ENCODE measurements at regions not wholly inside any gene's neighbourhood (a gene's known extent, or its start where the extent isn't known, plus 50 kb on each side); places are given as distances from the start of the nearest gene placed in this dataset.

DNA sequence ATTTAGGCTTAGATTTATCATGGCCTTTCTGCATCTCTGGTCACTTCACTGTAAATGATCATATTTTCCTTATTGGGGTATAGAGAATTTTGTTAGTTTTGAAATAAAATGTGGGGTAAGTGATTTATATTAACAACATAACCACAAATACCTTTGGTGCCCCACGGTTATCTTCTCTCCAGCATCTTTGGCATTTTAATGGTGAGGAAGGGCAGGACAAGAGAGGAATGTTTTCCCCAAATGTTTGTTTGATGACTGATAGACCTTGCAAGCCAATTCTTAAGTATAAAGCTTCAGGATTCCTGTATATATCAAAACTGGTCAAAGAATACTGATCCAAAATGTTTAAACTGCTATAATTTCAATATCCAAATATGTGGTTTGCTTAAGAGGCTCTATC, 171.6 kb upstream of the SMLR1 start:
- TF ChIP-seq CTCF (IDR thresholded peaks at IDR 0.05) (no peak), POLR2A (IDR thresholded peaks at IDR 0.05) (no peak)
